Fibroblast of pulmonary artery (primary cell): ENCODE measurements at regions not wholly inside any gene's neighbourhood (a gene's known extent, or its start where the extent isn't known, plus 50 kb on each side); places are given as distances from the start of the nearest gene placed in this dataset.

Source experiments
- DNase-seq: peaks from one replicate; pipeline ENCODE4 v3.0.0-alpha.2; 2010; ENCODE audit warnings: low read depth
- H3K4me3 ChIP-seq: replicated peaks from 2 replicates; pipeline ENCODE4 v1.5.1; 2011; ENCODE audit warnings: low read depth, mild to moderate bottlenecking, control low read depth, low read length, moderate library complexity
- CTCF ChIP-seq: IDR thresholded peaks from 2 replicates; pipeline ENCODE4 v1.5.1; 2011; ENCODE audit warnings: mild to moderate bottlenecking, control low read depth, low read length, inconsistent platforms; ENCODE audit errors: missing control alignments

- no peak for TF ChIP-seq CTCF
- DNase-seq = no peak
- no peak overlapping the region for H3K4me3 ChIP-seq
Observed at GRCh38 chr11:87740451-87740850, 434.8 kb downstream of the RAB38 start.

- DNase-seq = no peak
- H3K4me3 ChIP-seq = no peak overlapping the region
- no peak for TF ChIP-seq CTCF
Observed at GRCh38 chr11:87739766-87740165, 435.5 kb downstream of the RAB38 start.

- no peak overlapping the region for H3K4me3 ChIP-seq
Observed at GRCh38 chr11:87739261-87739660, 436.0 kb downstream of the RAB38 start.

GRCh38 chr11:87736928-87737327 is 438.3 kb downstream of the RAB38 start:
- TF ChIP-seq CTCF = no peak
- no peak for DNase-seq

More at GRCh38 chr11:87739261-87739660, 436.0 kb downstream of the RAB38 start:
- no peak for TF ChIP-seq CTCF
- DNase-seq = no peak

GRCh38 chr11:87726506-87726905 is 448.7 kb downstream of the RAB38 start:
- H3K4me3 ChIP-seq = no peak overlapping the region
- DNase-seq = no peak
- TF ChIP-seq CTCF = no peak

More at GRCh38 chr11:87736928-87737327, 438.3 kb downstream of the RAB38 start:
- no peak overlapping the region for H3K4me3 ChIP-seq

- no peak for TF ChIP-seq CTCF
- DNase-seq = no peak
- H3K4me3 ChIP-seq = no peak overlapping the region
Observed at GRCh38 chr11:87724358-87724757, 450.9 kb downstream of the RAB38 start.

GRCh38 chr11:87722756-87723565 is 452.3 kb downstream of the RAB38 start:
- peak; percentile 63 for TF ChIP-seq CTCF
- DNase-seq = peak; percentile 11
- H3K4me3 ChIP-seq = no peak overlapping the region
